NCI-H2107 treated with DMSO at 0.1 percent for 48 hours (cell line): ENCODE measurements at regions not wholly inside any gene's neighbourhood (a gene's known extent, or its start where the extent isn't known, plus 50 kb on each side); places are given as distances from the start of the nearest gene placed in this dataset.
"Not testable (repeated sequence)": the region's sequence is repeated elsewhere in the genome, so short reads cannot be mapped to it uniquely, and the experiment has no call there.

Source experiments
- DNase-seq: peaks from one replicate; lab custom pipeline; 2025; ENCODE audit not compliant: unreplicated experiment; lab: John Stamatoyannopoulos, UW

- not testable (repeated sequence) for DNase-seq
These were observed 75.6 kb downstream of the MRPL39 start for GRCh38 chr21:25531538-25532250.

- DNase-seq, result no peak
These were observed 78.8 kb downstream of the MRPL39 start for GRCh38 chr21:25528515-25528914.

- no peak for DNase-seq
These were observed 88.8 kb downstream of the MRPL39 start for GRCh38 chr21:25518491-25518911.

DNA sequence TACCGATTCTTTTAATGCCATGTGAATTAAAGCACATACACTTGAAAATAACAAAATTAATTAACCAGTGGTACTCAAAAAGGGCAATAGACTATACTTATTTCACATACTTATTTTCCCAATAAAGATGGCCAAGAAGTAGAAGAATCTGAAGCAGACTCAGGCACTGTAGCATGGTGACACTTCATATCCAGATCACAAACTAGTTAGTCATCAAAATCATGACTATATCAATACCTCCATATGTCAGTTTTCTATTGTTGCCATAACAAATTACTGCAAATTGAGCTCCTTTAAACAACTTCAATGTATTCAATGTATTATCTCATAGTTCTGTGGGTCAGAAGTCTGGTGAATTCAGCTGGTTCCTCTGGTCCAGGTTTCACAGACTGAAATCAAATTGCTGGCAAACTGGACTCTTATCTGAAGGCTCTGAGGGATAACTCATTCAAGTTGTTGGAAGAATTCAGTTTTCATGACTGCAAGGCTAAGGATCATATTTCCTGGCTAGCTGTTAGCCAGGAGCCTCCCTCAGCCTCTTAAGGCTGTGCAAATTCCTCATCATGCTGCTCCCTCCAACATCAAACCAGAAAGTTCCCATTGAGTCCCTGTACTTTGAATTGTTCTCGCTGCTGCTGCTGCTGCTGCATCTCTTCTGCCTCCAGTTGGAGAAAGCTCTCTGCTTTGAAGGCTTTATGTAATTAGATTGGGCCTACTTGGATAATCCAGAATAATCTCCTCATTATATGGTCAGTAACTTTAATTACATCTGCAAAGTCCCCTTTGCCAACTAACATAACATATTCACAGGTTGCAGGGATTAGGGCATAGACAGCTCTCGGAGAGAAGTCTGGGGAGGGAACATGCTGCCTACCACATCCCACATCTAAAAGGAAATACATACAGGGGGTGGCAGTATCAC, 91.5 kb downstream of the MRPL39 start:
- no peak for DNase-seq

DNA sequence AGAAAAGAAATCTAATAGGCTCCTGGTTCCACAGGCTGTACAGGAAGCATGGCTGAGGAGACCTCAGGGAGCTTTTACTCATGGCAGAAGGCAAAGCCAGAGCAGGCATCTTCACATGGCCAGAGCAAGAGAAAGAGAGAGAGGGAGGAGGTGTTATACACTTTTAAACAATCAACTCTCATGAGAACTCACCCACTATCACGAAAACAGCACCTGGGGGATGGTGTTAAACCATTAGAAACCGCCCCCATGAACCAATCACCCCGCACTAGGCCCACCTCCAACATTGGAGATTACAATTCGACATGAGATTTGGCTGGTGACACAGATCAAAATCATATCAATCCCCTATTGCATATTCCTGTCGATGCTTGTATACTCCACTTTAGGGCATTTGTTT, 93.5 kb downstream of the MRPL39 start:
- no peak for DNase-seq

- no peak for DNase-seq
These were observed 94.9 kb downstream of the MRPL39 start for GRCh38 chr21:25512095-25513081.

GRCh38 chr21:25509862-25510261, 97.4 kb downstream of the MRPL39 start:
- no peak for DNase-seq

- DNase-seq, result no peak
These were observed 98.9 kb downstream of the MRPL39 start for GRCh38 chr21:25508364-25508763.

GRCh38 chr21:25507522-25507921, 99.8 kb downstream of the MRPL39 start:
- no peak for DNase-seq

DNA sequence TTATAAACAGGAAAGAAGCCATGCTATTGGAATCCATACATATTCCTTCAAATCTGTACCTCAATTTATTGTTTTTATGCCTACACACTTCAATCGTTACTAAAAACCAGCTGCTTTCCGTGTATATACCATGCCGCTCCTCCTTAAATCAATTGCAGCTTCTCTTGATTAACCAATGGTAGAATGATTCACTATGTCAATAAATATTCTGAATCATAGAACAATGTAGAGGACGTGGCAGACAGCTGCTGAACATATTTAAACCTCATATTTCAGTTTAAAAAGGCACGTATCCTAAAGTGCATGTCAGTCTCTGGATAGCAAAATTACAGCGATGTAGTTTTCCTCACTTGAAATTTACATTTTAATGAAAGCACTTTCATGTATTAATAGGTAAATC, 100.4 kb downstream of the MRPL39 start:
- no peak for DNase-seq

DNA sequence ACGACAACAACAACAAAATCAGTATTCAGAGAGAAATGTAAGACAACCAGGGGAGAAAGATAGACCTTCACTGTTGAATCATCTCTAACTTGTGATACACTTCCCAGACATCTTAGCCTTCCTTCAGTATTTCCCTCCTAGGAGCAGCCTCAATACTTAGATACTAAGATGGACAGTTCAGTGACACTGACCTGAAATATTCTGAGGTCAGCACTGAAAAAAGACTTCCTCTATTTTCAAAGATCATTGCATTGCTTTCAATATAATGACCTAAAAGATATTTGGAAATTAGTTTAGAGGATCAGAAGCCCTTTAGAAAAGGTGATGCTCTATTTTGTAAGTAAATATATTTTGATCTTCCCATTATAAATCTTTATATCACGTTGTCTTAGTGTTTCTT, 101.0 kb downstream of the MRPL39 start:
- no peak for DNase-seq

- DNase-seq, result no peak
These were observed 103.3 kb downstream of the MRPL39 start for GRCh38 chr21:25503981-25504380.

DNA sequence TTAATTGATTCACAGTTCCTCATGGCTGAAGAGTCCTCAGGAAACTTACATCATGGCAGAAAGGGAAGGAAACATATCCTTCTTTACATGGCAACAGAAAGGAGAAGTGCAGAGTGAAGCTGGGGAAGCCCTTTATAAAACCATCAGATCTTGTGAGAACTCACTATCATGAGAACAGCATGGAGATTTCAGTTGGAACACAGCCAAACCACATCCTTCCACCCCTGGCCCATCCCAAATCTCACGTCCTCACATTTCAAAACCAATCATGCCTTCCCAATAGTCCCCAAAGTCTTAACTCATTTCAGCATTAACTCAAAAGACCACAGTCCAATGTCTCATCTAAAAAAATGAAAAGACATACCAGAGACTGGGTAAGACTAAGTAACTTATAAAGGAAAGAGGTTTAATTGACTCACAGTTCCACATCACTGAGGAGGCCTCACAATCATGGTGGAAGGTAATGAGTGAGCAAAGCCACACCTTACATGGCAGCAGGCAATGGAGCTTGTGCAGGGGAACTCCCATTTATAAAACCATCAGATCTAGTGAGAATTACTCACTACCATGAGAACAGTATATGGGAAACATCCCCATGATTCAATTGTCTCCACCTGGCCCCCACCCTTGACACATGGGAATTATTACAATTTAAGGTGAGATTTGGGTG, 105.2 kb downstream of the MRPL39 start:
- no peak for DNase-seq

DNA sequence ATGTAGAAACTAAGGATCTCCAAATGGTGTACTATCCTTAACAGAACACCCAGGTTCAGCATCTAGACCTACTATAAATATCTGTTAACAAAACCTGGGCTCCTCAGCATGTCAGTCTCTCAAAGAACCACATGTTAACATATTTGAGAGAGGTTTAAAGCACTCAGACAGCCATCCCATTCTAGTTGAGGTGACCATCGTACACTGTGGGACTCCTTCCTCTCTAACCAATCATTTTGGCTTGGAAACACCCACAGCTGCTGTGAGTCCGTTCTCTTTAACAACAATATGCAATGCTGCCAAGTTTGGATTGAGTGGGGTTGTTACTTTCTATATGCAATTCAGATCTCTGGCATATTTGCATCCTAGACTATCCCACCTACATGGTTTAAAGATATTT, 105.8 kb downstream of the MRPL39 start:
- DNase-seq, result no peak

GRCh38 chr21:25500598-25500997, 106.7 kb downstream of the MRPL39 start:
- DNase-seq, result no peak

GRCh38 chr21:25496825-25497482, 110.3 kb downstream of the MRPL39 start:
- DNase-seq, result no peak

GRCh38 chr21:25494804-25495203, 112.5 kb downstream of the MRPL39 start:
- DNase-seq, result no peak

GRCh38 chr21:25493722-25494121, 113.6 kb downstream of the MRPL39 start:
- no peak for DNase-seq

GRCh38 chr21:25491267-25491666, 116.0 kb downstream of the MRPL39 start:
- no peak for DNase-seq

DNA sequence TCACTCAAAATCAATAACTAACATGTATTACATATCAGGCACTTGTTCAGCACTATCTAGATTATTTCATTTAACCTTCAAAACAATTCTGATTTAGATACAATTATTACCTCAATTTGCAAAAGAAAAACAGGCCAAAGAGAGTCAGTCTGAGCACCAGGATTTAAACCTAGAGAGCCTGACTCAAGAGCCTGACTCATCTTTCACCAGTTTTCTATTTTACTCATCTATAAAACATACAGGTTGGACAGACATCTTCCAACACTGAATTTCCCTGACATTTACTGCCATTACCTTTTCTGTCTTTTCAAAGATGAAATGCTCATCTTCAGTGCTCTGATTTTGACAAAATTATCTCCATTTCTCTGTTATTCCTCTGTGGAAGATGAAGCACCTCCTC, 116.5 kb downstream of the MRPL39 start:
- DNase-seq, result no peak
